Large intestine (tissue), 3 donors: ENCODE measurements at regions not wholly inside any gene's neighbourhood (a gene's known extent, or its start where the extent isn't known, plus 50 kb on each side); places are given as distances from the start of the nearest gene placed in this dataset.
"Not testable (repeated sequence)": the region's sequence is repeated elsewhere in the genome, so short reads cannot be mapped to it uniquely, and the experiment has no call there.

Experiments used
- DNase-seq, 2 donors: peaks; one replicate each; pipeline versions ENCODE4 v3.0.0 to v3.0.0-alpha.2; 2013
- H3K27ac ChIP-seq: one replicate; pipeline ENCODE4 v1.5.1; 2013; ENCODE audit warnings: low read length
- H3K27me3 ChIP-seq: 2 replicates; pipeline ENCODE4 v1.6.1; 2013; ENCODE audit warnings: low read length; ENCODE audit not compliant: control insufficient read depth, insufficient read depth
- H3K36me3 ChIP-seq: 2 replicates; pipeline ENCODE4 v1.6.1; 2013; ENCODE audit warnings: low read length; ENCODE audit not compliant: control insufficient read depth, insufficient read depth
- H3K4me1 ChIP-seq: one replicate; pipeline ENCODE4 v1.6.1; 2013; ENCODE audit warnings: low read length; ENCODE audit not compliant: control insufficient read depth, insufficient read depth
- H3K4me3 ChIP-seq: one replicate; pipeline ENCODE4 v1.5.1; 2013; ENCODE audit warnings: low read length
- H3K9me3 ChIP-seq: one replicate; pipeline ENCODE4 v1.6.1; 2013; ENCODE audit warnings: mild to moderate bottlenecking, low read depth, low read length, moderate library complexity; ENCODE audit not compliant: control insufficient read depth
- WGBS: methylation state at CpG from one replicate; pipeline ENCODE4 v1.1.5; 2013; ENCODE audit warnings: low lambda C conversion rate; ENCODE audit not compliant: insufficient coverage; 5-methylcytosine and 5-hydroxymethylcytosine counted together

GRCh38 chr2:35831385-35831784, 524.2 kb upstream of the CRIM1 start:
- DNase-seq = no peak
- no peaks in the 10 kb centered on the region for H3K36me3 ChIP-seq
- no peak overlapping the region for H3K27ac ChIP-seq
- no peaks in the 10 kb centered on the region for H3K27me3 ChIP-seq
- H3K9me3 ChIP-seq = no peaks in the 10 kb centered on the region
- H3K4me3 ChIP-seq = no peak overlapping the region
- no peaks in the 10 kb centered on the region for H3K4me1 ChIP-seq

- Histone ChIP-seq H3K36me3 (no peaks in the 10 kb centered on the region), H3K4me3 (no peak overlapping the region), H3K27me3 (no peaks in the 10 kb centered on the region), H3K9me3 (no peaks in the 10 kb centered on the region), H3K4me1 (no peaks in the 10 kb centered on the region), H3K27ac (no peak overlapping the region)
- WGBS = 100% methylated on average over 1 of the region's 1 CpG
- DNase-seq = no peak
Measured at GRCh38 chr2:35830833-35831232, 524.7 kb upstream of the CRIM1 start.

GRCh38 chr2:35827086-35827485, 528.5 kb upstream of the CRIM1 start:
- H3K9me3 ChIP-seq = no peaks in the 10 kb centered on the region
- H3K36me3 ChIP-seq = no peaks in the 10 kb centered on the region
- H3K27ac ChIP-seq = no peak overlapping the region
- H3K4me1 ChIP-seq = no peaks in the 10 kb centered on the region
- no peak overlapping the region for H3K4me3 ChIP-seq
- H3K27me3 ChIP-seq = no peaks in the 10 kb centered on the region
- DNase-seq = no peak
- WGBS = no CpG with 5 or more reads among the region's 5 CpGs

GRCh38 chr2:35822716-35823115, 532.9 kb upstream of the CRIM1 start:
- DNase-seq = no peak
- no peaks in the 10 kb centered on the region for H3K9me3 ChIP-seq
- WGBS = no CpG with 5 or more reads among the region's 3 CpGs
- H3K4me3 ChIP-seq = no peak overlapping the region
- no peaks in the 10 kb centered on the region for H3K36me3 ChIP-seq
- H3K27ac ChIP-seq = no peak overlapping the region
- H3K27me3 ChIP-seq = no peaks in the 10 kb centered on the region
- H3K4me1 ChIP-seq = no peaks in the 10 kb centered on the region

GRCh38 chr2:35821675-35822074, 533.9 kb upstream of the CRIM1 start:
- H3K36me3 ChIP-seq = no peaks in the 10 kb centered on the region
- no peak for DNase-seq
- H3K9me3 ChIP-seq = no peaks in the 10 kb centered on the region
- H3K4me1 ChIP-seq = no peaks in the 10 kb centered on the region
- H3K4me3 ChIP-seq = no peak overlapping the region
- WGBS = no CpG with 5 or more reads among the region's 2 CpGs
- no peak overlapping the region for H3K27ac ChIP-seq
- H3K27me3 ChIP-seq = no peaks in the 10 kb centered on the region

- H3K9me3 ChIP-seq = no peaks in the 10 kb centered on the region
- H3K36me3 ChIP-seq = no peaks in the 10 kb centered on the region
- WGBS = 80% methylated on average over 1 of the region's 2 CpGs
Measured at GRCh38 chr2:35820391-35820790, 535.2 kb upstream of the CRIM1 start.

GRCh38 chr2:35819033-35819432, 536.5 kb upstream of the CRIM1 start:
- no peaks in the 10 kb centered on the region for H3K9me3 ChIP-seq
- H3K4me1 ChIP-seq = no peaks in the 10 kb centered on the region
- no peaks in the 10 kb centered on the region for H3K36me3 ChIP-seq
- H3K27me3 ChIP-seq = no peaks in the 10 kb centered on the region
- no peak overlapping the region for H3K4me3 ChIP-seq
- H3K27ac ChIP-seq = no peak overlapping the region
- 67% methylated on average over 2 of the region's 2 CpGs for WGBS
- DNase-seq = no peak

More at GRCh38 chr2:35820391-35820790, 535.2 kb upstream of the CRIM1 start:
- H3K27me3 ChIP-seq = no peaks in the 10 kb centered on the region
- H3K27ac ChIP-seq = no peak overlapping the region
- H3K4me1 ChIP-seq = no peaks in the 10 kb centered on the region
- DNase-seq = no peak
- no peak overlapping the region for H3K4me3 ChIP-seq

GRCh38 chr2:35818359-35818758, 537.2 kb upstream of the CRIM1 start:
- not testable (repeated sequence) for H3K27ac ChIP-seq, DNase-seq, H3K36me3 ChIP-seq, H3K4me3 ChIP-seq, H3K4me1 ChIP-seq, H3K27me3 ChIP-seq, H3K9me3 ChIP-seq
- no CpG with 5 or more reads among the region's 2 CpGs for WGBS

GRCh38 chr2:35814597-35814996, 541.0 kb upstream of the CRIM1 start:
- not testable (repeated sequence) for DNase-seq

GRCh38 chr2:35803126-35803525, 552.5 kb upstream of the CRIM1 start:
- Histone ChIP-seq H3K4me1 (no peaks in the 10 kb centered on the region), H3K27me3 (no peaks in the 10 kb centered on the region), H3K36me3 (no peaks in the 10 kb centered on the region), H3K9me3 (no peaks in the 10 kb centered on the region), H3K27ac (no peak overlapping the region), H3K4me3 (no peak overlapping the region)
- DNase-seq = no peak
- no CpG with 5 or more reads among the region's 4 CpGs for WGBS

More at GRCh38 chr2:35814597-35814996, 541.0 kb upstream of the CRIM1 start:
- H3K27me3 ChIP-seq, H3K9me3 ChIP-seq, H3K4me3 ChIP-seq, H3K4me1 ChIP-seq, H3K27ac ChIP-seq, H3K36me3 ChIP-seq: not testable (repeated sequence)
- 49% methylated on average over 4 of the region's 7 CpGs for WGBS

GRCh38 chr2:35794796-35795450, 560.7 kb upstream of the CRIM1 start:
- no peaks in the 10 kb centered on the region for H3K27me3 ChIP-seq
- 88% methylated on average over 3 of the region's 6 CpGs for WGBS
- no peaks in the 10 kb centered on the region for H3K4me1 ChIP-seq
- DNase-seq = no peak
- H3K9me3 ChIP-seq = no peaks in the 10 kb centered on the region
- no peaks in the 10 kb centered on the region for H3K36me3 ChIP-seq
- no peak overlapping the region for H3K27ac ChIP-seq
- H3K4me3 ChIP-seq = no peak overlapping the region
